Caco-2 (cell line): ENCODE measurements at regions not wholly inside any gene's neighbourhood (a gene's known extent, or its start where the extent isn't known, plus 50 kb on each side); places are given as distances from the start of the nearest gene placed in this dataset.

ENCODE experiments used
- BruUV-seq: library from RNA; stranded (reverse); fragments of 400-500 nt; replicated peaks from 2 replicates; lab custom pipeline; 2021; lab: Mats Ljungman, UMichigan
- CTCF ChIA-PET: fragments of 300-600 bp; sonication (Branson Sonifier 250); formaldehyde crosslinking; loops from one replicate; lab custom pipeline; 2022; ENCODE audit warnings: antibody characterized with exemption; lab: Charles Lee
- POLR2A ChIA-PET: fragments of 300-600 bp; sonication (Branson Sonifier 250); formaldehyde crosslinking; loops from one replicate; lab custom pipeline; 2022; ENCODE audit warnings: antibody characterized with exemption; lab: Charles Lee
- DNase-seq, 2 experiments: peaks; one replicate each; pipeline versions ENCODE4 v3.0.0 to v3.0.0-alpha.2; 2020 to 2022
- H3K27me3 ChIP-seq: replicated peaks from 2 replicates; pipeline ENCODE4 v1.6.0; 2011; ENCODE audit warnings: low read length; ENCODE audit not compliant: control insufficient read depth, insufficient read depth
- H3K36me3 ChIP-seq: 2 replicates; pipeline ENCODE4 v1.5.1; 2011; ENCODE audit warnings: low read length; ENCODE audit not compliant: control insufficient read depth, insufficient read depth
- H3K4me1 ChIP-seq: fragments of 250-450 bp; sonication (Bioruptor Pico); 2 replicates; pipeline ENCODE4 v1.5.1; 2020; ENCODE audit warnings: mild to moderate bottlenecking
- H3K4me3 ChIP-seq: 2 replicates; pipeline ENCODE4 v1.5.1; 2011; ENCODE audit warnings: low read depth, mild to moderate bottlenecking, control low read depth, low read length
- H3K9me3 ChIP-seq: fragments of 250-450 bp; sonication (Bioruptor Pico); 2 replicates; pipeline ENCODE4 v1.5.1; 2020; ENCODE audit warnings: mild to moderate bottlenecking, moderate library complexity
- H3K27ac Mint-ChIP-seq: one replicate; pipeline ENCODE4 v1.8.0; 2022; ENCODE audit warnings: mixed read lengths; ENCODE audit not compliant: unreplicated experiment
- H3K27me3 Mint-ChIP-seq: one replicate; pipeline ENCODE4 v1.8.0; 2022; ENCODE audit warnings: mixed read lengths; ENCODE audit not compliant: insufficient read depth, unreplicated experiment
- H3K36me3 Mint-ChIP-seq: one replicate; pipeline ENCODE4 v1.8.0; 2022; ENCODE audit warnings: mild to moderate bottlenecking, mixed read lengths; ENCODE audit not compliant: insufficient read depth, unreplicated experiment
- H3K4me1 Mint-ChIP-seq: one replicate; pipeline ENCODE4 v1.8.0; 2022; ENCODE audit warnings: low read depth, mixed read lengths; ENCODE audit not compliant: unreplicated experiment
- H3K4me3 Mint-ChIP-seq: one replicate; pipeline ENCODE4 v1.8.0; 2022; ENCODE audit warnings: mild to moderate bottlenecking, moderate library complexity, mixed read lengths; ENCODE audit not compliant: unreplicated experiment
- H3K9me3 Mint-ChIP-seq: one replicate; pipeline ENCODE4 v1.8.0; 2022; ENCODE audit warnings: mixed read lengths; ENCODE audit not compliant: unreplicated experiment
- CTCF ChIP-seq, 2 experiments: fragments of 200-600 bp in 1 of 2; IDR thresholded peaks; 1 replicate in 1 of 2; 2 replicates in 1 of 2; pipeline versions ENCODE4 v1.5.1 to v1.8.0; 2011 to 2022; ENCODE audit warnings: antibody characterized with exemption in 1 of 2, control low read depth in 1 of 2, inconsistent platforms in 1 of 2, low read depth in 1 of 2, low read length in 1 of 2, mild to moderate bottlenecking in 1 of 2, moderate library complexity in 1 of 2; ENCODE audit not compliant: insufficient read depth in 1 of 2, severe bottlenecking in 1 of 2, unreplicated experiment in 1 of 2
- intact Hi-C: fragments of 100-400 bp; cut with micrococcal nuclease; formaldehyde crosslinking; loops from one replicate; pipeline ENCODE4 v1.10.0; 2022; ENCODE audit not compliant: unreplicated experiment

- H3K27me3 ChIP-seq: no peaks in the 10 kb centered on the region
- intact Hi-C loops: no loop called here
- peaks cover 25% of the 10 kb centered on the region for H3K4me1 ChIP-seq
- POLR2A ChIA-PET: no interaction called here
- no peak for TF ChIP-seq CTCF (IDR thresholded peaks at IDR 0.05; ENCODE audit: insufficient read depth in 1 of 2, low read depth in 1 of 2, low read length in 1 of 2, severe bottlenecking in 1 of 2, unreplicated experiment in 1 of 2)
- H3K9me3 Mint-ChIP-seq: peaks cover 9% of the 10 kb centered on the region
- H3K9me3 ChIP-seq: no peaks in the 10 kb centered on the region; the same call in 1 of the 2 replicates
- no peak overlapping the region for H3K4me3 ChIP-seq
- CTCF ChIA-PET: no interaction called here
- H3K36me3 ChIP-seq: no peaks in the 10 kb centered on the region
- DNase-seq: no peak
- H3K4me1 Mint-ChIP-seq: peaks cover 17% of the 10 kb centered on the region
- H3K27me3 Mint-ChIP-seq: peaks cover 9% of the 10 kb centered on the region
- BruUV-seq: no TSS peak
- H3K4me3 Mint-ChIP-seq: no peak overlapping the region
- no peak overlapping the region for H3K27ac Mint-ChIP-seq
- H3K36me3 Mint-ChIP-seq: no peaks in the 10 kb centered on the region
Measured at GRCh38 chr5:135641319-135641718, 62.5 kb upstream of the CXCL14 start.

GRCh38 chr5:135635451-135635850 is 56.7 kb upstream of the CXCL14 start:
- no peaks in the 10 kb centered on the region for H3K4me1 ChIP-seq
- DNase-seq: no peak
- no TSS peak for BruUV-seq
- no peaks in the 10 kb centered on the region for H3K36me3 ChIP-seq
- H3K9me3 ChIP-seq: no peaks in the 10 kb centered on the region; the same call in 1 of the 2 replicates
- H3K4me3 ChIP-seq: no peak overlapping the region
- intact Hi-C loops: no loop called here
- no peak for TF ChIP-seq CTCF (IDR thresholded peaks at IDR 0.05; ENCODE audit: insufficient read depth in 1 of 2, low read depth in 1 of 2, low read length in 1 of 2, severe bottlenecking in 1 of 2, unreplicated experiment in 1 of 2)
- ChIA-PET POLR2A (no interaction called here), CTCF (no interaction called here)
- Mint-ChIP-seq H3K4me3 (no peak overlapping the region), H3K27ac (no peak overlapping the region), H3K9me3 (peaks cover 9% of the 10 kb centered on the region), H3K4me1 (no peaks in the 10 kb centered on the region), H3K36me3 (no peaks in the 10 kb centered on the region), H3K27me3 (peaks cover 9% of the 10 kb centered on the region)
- no peaks in the 10 kb centered on the region for H3K27me3 ChIP-seq

- intact Hi-C loops: no loop called here
- H3K4me3 ChIP-seq: no peak overlapping the region
- Mint-ChIP-seq H3K4me1 (no peaks in the 10 kb centered on the region), H3K36me3 (peaks cover 7% of the 10 kb centered on the region), H3K4me3 (no peak overlapping the region), H3K27me3 (peaks cover 9% of the 10 kb centered on the region), H3K27ac (no peak overlapping the region), H3K9me3 (no peaks in the 10 kb centered on the region)
- DNase-seq: no peak
- H3K36me3 ChIP-seq: no peaks in the 10 kb centered on the region
- H3K9me3 ChIP-seq: no peaks in the 10 kb centered on the region
- peaks cover 10% of the 10 kb centered on the region; the same call in 1 of the 2 replicates for H3K4me1 ChIP-seq
- ChIA-PET CTCF (no interaction called here), POLR2A (no interaction called here)
- no peak for TF ChIP-seq CTCF (IDR thresholded peaks at IDR 0.05; ENCODE audit: insufficient read depth in 1 of 2, low read depth in 1 of 2, low read length in 1 of 2, severe bottlenecking in 1 of 2, unreplicated experiment in 1 of 2)
- BruUV-seq: no TSS peak
- no peaks in the 10 kb centered on the region for H3K27me3 ChIP-seq
Measured at GRCh38 chr5:135632798-135633197, 54.0 kb upstream of the CXCL14 start.
